DMS53 treated with DMSO at 0.1 percent for 48 hours (cell line): ENCODE measurements at regions not wholly inside any gene's neighbourhood (a gene's known extent, or its start where the extent isn't known, plus 50 kb on each side); places are given as distances from the start of the nearest gene placed in this dataset.

ENCODE experiments used
- DNase-seq: peaks from one replicate; lab custom pipeline; 2025; ENCODE audit not compliant: unreplicated experiment; lab: John Stamatoyannopoulos, UW

DNA sequence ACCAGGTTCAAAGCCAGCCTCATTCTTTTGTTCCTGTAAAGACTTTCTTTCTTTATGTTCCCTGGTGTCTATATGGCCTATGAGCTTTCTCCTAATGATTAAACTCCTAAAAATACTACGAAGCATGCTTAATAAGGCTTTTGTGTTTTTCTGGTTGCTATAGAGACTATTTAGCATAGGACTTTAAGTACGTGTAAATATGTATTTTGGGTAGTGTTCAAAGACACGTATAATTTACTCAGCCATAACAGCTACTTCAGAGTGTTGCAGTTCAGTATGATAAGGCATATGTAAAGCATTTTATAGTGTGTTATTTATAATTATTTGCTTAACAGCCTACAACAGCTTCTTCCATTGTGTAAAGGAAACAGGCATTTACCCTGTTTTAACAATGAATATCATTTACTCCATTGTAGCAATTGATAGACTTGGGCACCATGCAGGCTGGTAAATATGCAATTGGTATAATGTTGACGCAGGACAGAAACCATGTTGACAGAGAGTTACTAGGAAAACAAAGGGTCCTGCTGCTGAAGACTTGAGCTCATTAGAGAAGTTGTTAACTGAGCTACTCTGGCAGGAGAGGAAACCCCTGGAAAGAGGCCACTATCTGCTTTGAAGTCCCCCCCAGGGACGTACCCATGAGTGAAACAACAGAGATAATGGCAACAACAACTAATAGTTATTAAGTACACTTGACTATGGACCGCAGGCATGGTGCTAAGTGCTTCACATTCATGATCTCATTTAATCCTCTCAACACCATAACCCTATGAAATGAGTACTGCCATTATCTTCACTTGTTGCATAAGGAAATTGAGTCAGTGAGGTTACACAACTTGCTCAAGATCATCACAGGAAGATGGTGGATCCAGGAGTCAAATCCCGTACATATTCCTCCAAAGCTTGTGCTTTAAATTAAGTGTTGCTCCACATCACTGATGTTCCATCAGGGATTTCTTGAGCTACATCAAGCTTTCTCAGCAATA lies 342.2 kb upstream of the DYNLRB2 start:
- peak; percentile 91 for DNase-seq

DNA sequence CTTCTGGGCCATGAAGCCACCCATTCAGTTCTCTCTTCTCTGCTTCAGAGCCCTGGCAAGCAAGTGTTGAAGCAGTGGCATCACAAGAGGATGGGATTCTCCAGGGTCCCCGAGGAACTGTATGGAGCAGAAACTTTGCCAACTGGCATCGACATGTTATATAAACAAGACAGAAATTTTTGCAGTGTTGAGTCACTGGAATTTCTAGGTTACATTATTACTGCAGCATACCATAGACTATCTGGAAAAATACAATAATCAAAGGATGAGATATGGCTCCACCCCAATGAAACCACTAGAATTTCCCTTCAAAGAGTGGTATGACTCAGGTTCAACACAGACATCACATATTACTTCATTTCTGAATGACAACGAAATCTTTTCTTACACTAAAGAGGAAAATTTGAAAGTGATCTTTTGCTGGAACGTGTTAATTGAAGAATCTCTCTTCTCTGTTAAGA lies 343.0 kb upstream of the DYNLRB2 start:
- DNase-seq, result peak; percentile 36

DNA sequence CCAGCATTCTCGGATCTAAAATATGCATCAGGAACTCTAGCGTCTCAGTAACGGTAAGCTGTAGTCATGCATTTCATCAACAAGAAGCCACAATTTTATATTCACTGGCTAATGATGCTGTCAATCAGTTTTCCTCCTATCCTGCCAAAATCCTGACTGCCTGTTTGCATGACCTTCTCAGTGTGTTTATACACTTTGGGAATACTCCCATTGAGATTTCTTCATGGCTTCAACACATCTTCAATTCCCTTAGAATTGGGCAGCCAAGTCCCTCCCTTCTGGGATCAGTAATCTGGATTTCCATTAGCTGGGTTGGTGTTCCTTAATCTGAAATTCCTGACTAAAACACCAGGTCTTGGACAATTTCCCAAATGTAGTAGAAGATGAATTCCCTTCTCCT lies 348.9 kb upstream of the DYNLRB2 start:
- no peak for DNase-seq

GRCh38 chr16:80189476-80190175 lies 351.2 kb upstream of the DYNLRB2 start:
- DNase-seq, result no peak

GRCh38 chr16:80176114-80176513 lies 364.7 kb upstream of the DYNLRB2 start:
- no peak for DNase-seq

DNA sequence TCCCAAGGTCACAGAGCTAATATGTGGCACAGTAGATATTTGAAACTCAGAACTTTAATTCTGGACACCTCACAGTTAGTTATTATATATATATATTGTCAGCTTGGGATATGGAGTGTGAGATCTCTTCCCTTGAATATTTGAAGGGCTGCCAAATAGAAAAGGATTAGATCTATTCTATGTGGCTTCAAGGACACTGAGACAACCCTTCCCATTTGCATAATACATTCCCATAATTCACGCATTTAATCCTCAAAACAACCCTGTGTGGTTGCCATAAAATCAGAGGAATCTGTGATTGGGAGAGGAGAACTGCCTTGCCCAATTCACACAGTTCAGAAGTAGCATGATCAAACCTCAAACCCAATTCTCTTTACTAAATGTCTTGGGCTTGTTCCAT lies 365.8 kb upstream of the DYNLRB2 start:
- no peak for DNase-seq

- no peak for DNase-seq
These were observed 366.4 kb upstream of the DYNLRB2 start for GRCh38 chr16:80174416-80174815.

DNA sequence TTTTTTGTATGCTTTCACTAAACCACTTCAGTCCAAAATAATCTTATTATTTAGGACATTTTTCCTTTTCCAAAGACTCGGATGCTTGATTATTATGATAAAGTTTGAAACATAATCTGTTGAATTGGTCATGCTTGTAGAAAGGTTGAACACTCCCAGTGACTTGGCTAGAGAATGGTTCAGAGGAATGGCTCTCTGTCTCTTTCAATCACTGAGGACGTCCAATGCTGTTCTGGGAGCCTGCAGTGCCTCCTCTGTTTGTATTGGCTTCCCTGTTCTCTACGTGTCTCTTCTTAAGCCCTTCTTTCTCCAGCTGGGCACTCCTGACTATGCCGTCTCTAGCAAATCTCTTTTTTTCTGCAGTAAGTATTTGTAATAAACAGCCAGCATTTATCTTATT lies 369.0 kb upstream of the DYNLRB2 start:
- DNase-seq, result no peak

- no peak for DNase-seq
These were observed 369.6 kb upstream of the DYNLRB2 start for GRCh38 chr16:80171199-80171598.

DNA sequence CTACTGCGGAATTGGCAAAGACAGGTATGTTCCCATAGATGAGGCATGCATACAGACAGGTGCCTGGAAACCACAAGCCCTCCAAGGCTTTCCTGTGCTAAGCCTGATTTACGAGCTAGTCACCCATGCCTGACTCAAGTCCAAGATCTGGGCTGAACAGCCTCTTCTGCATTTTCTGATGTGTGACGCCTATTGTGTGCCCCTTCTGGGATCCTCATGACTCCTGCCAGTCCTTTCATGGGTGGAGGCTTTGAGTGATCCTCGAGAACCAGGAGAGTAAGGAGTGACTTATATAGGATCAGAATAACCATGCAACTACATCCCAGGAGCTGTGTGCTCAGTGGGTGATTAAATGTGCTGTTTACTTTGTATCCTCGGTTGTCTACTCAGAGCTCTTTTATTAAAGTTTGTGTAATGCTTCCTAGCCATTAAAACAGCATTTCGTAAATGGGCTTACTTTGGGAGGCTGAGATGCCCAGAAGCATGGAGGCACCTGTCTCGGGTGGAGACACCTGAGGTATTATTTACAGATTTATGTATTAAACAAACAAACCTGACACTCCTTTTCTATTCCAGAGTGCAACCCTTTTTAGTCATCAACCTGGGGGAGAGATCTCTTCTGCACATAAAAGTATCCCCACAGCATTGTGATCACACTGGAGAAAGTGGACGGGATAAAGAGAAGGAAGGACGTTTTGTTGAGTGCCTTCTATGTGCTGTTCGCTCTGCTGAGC lies 373.0 kb upstream of the DYNLRB2 start:
- peak; percentile 92 for DNase-seq

DNA sequence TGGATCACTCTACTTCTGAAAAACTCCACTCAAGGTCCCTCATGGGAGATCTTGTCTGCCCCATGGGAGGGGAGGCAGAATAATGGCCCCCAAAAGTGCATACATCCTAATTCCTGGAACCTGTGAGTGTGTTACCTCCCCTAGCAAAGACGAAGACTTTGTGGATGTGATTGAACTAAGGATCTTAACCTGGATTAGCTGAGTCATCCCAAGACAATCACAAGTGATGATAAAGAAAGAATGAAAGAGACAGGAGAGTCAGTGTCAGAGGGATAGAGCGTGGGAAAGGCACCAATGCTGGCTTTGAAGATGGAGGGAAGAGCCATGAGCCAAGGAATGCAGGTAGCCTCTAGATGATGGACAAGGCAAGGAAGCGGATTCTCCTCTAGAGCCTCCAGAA lies 374.7 kb upstream of the DYNLRB2 start:
- no peak for DNase-seq

DNA sequence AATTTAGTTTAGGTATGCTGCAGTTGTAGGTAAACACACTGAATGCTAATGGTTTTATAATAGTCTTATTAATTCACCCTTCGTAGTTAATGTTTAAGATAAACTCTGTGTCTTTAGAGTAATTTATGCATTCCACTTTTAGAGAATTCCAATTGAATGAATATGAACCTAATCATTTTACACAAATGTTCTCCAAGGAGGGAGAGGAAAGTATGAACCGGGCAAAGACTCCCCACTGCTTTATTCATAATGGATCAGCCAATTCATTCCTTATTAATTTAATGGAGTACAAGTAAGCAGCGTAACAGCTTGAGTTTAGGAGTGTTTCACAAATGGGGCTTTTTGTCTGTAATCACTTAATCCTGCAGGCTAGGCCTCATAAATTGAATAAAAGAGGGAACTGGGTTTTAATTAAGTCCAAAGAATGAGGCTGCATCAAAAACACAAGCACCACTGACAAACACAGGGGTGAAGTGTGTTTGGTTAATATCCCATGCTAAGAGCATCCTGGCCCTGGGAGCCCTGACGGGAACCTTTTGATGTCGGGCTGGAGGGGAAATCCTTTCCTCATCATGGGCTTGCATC lies 375.7 kb upstream of the DYNLRB2 start:
- DNase-seq, result no peak

DNA sequence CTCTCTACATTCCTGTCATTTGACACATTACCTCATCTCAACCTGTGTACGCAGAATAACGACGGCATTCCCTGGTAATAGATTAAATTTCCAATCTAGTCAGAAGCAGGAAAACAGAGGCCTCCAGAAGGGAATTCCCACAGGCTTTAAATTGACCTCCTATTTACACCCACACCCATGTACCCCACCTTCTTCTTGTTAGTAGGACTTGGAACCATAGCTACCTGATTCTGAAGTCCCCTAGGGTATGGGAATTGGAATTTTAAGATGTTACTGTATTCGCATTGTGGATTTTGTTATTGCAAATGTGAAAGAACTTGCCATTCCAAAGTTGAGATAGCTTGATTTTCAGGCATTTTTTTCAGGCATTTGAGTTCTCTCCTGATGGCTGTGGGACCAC lies 377.5 kb upstream of the DYNLRB2 start:
- no peak for DNase-seq

GRCh38 chr16:80161799-80162739 lies 378.7 kb upstream of the DYNLRB2 start:
- DNase-seq, result no peak

- DNase-seq, result no peak
These were observed 382.0 kb upstream of the DYNLRB2 start for GRCh38 chr16:80158766-80159165.

DNA sequence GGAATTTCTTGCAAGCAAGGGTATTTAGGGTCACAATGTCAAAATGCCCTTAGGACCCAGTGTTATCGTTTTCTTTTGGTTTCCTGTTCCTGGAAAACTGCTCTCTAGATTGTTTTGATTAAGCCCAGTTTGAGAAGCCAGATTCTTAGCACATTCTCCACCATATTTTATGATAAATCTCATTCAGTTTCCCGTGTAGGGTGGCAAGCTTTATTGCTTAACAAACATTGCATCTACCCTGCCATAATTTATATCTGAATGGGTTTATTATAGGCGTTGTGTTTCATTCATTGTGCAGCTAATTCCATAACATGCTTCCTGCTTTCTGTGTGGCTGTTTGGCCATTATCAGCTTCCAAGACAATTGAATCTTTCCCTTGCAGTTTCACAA lies 389.1 kb upstream of the DYNLRB2 start:
- no peak for DNase-seq

DNA sequence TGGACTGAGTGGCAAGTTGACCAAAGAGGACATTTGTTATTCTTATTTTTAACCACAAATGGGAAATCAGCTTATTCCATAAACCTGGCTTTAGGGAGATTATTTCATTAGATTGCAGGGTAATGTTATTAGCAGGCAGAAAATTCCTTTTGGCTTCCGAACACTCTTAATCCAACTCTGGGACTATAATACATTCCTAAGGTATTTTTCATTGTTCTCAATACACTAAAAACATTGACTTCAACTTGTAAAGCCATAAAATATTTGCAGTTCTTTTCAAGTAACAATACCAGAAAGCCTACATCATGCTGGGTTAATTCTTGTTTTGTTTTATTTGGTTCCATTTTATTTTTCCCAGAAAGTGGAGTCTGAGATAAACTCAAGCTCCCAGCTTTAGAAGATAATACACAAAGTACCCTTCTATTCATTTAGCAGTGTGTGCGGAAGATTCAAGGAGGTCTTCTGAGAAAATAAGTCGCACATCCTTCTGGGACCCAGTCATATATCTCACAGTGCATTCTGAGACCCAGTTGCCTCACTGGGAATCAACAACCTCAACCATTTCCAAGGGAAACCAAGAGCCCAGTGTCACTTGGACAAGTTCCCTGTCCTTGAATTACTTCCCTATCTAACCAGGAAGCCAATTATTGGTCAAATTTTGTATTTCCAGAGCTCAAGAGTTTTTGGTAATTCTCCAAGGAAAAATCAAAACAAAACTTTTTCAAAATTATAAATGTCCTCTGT lies 389.6 kb upstream of the DYNLRB2 start:
- DNase-seq, result no peak

GRCh38 chr16:80148826-80149225 lies 392.0 kb upstream of the DYNLRB2 start:
- no peak for DNase-seq

DNA sequence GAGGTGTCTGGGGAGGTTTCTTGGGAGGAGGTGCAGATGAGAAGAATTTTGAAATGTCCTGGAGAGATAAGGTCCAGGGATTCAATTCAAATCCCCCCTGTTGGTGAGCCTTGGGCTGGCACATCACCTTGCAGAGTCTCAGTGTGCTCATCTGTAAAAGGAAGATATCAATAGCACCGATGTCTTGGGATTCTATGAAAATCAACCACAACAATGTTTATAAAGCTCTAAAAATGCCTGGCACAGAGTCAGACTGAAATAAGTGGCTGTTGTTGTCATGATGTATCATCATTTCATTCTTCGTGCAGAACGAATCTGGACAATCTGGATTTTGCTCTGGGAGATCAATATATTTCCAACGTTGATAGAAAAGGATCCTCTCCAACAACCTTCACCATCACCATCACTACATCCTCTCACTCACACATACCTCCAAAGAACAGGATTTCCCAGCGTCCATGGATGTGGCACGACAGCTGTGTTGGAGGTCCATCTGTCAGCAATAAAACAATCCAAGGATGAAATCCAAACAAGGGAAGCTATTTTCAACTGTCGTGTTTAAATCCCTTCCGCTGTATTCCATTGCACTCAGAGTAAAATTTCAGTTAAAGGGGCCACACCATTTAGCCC lies 393.7 kb upstream of the DYNLRB2 start:
- no peak for DNase-seq
